IPS-20b (cell line): ENCODE measurements at regions not wholly inside any gene's neighbourhood (a gene's known extent, or its start where the extent isn't known, plus 50 kb on each side); places are given as distances from the start of the nearest gene placed in this dataset.
"Not testable (repeated sequence)": the region's sequence is repeated elsewhere in the genome, so short reads cannot be mapped to it uniquely, and the experiment has no call there.

Source experiments
- H3K27ac ChIP-seq: one replicate; pipeline ENCODE4 v1.5.1; 2013; ENCODE audit warnings: low read length
- H3K27me3 ChIP-seq: 2 replicates; pipeline ENCODE4 v1.6.1; 2013; ENCODE audit warnings: mild to moderate bottlenecking, low read length, inconsistent platforms; ENCODE audit not compliant: insufficient read depth
- H3K36me3 ChIP-seq: 2 replicates; pipeline ENCODE4 v1.6.1; 2013; ENCODE audit warnings: low read depth, mild to moderate bottlenecking, inconsistent platforms, low read length, moderate library complexity; ENCODE audit not compliant: insufficient read depth
- H3K4me1 ChIP-seq: 2 replicates; pipeline ENCODE4 v1.6.1; 2013; ENCODE audit warnings: mild to moderate bottlenecking, control low read depth, inconsistent platforms, low read length, moderate library complexity; ENCODE audit not compliant: insufficient read depth
- H3K4me3 ChIP-seq: 2 replicates; pipeline ENCODE4 v1.5.1; 2013; ENCODE audit warnings: mild to moderate bottlenecking, low read length, inconsistent platforms
- H3K9ac ChIP-seq: 2 replicates; pipeline ENCODE4 v1.6.1; 2013; ENCODE audit warnings: low read depth, mild to moderate bottlenecking, inconsistent platforms, low read length, moderate library complexity
- H3K9me3 ChIP-seq: 2 replicates; pipeline ENCODE4 v1.6.1; 2013; ENCODE audit warnings: mild to moderate bottlenecking, low read depth, low read length, inconsistent platforms; ENCODE audit not compliant: insufficient read depth

DNA sequence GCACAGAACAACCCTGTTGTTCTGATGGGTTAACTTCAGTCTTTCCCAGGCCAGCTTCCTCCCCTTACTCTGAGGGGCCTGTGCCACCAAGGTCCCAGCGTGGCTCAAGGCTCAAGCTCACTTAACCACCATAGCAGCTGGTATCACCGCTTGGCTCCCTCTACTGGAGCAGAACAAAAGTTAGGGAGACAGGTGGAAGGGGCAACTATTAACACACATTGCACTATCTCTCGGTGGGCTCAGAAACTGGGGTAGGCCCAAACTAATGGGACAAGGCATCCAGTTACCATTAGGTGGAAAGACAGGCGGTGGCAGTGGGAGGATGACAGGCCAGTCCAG, 88.7 kb upstream of the ATL2 start:
- no peaks in the 10 kb centered on the region for H3K27me3 ChIP-seq
- H3K36me3 ChIP-seq: no peaks in the 10 kb centered on the region
- no peaks in the 10 kb centered on the region for H3K4me1 ChIP-seq
- no peak overlapping the region for H3K9ac ChIP-seq
- no peaks in the 10 kb centered on the region for H3K9me3 ChIP-seq
- no peak overlapping the region for H3K27ac ChIP-seq
- H3K4me3 ChIP-seq: no peak overlapping the region

DNA sequence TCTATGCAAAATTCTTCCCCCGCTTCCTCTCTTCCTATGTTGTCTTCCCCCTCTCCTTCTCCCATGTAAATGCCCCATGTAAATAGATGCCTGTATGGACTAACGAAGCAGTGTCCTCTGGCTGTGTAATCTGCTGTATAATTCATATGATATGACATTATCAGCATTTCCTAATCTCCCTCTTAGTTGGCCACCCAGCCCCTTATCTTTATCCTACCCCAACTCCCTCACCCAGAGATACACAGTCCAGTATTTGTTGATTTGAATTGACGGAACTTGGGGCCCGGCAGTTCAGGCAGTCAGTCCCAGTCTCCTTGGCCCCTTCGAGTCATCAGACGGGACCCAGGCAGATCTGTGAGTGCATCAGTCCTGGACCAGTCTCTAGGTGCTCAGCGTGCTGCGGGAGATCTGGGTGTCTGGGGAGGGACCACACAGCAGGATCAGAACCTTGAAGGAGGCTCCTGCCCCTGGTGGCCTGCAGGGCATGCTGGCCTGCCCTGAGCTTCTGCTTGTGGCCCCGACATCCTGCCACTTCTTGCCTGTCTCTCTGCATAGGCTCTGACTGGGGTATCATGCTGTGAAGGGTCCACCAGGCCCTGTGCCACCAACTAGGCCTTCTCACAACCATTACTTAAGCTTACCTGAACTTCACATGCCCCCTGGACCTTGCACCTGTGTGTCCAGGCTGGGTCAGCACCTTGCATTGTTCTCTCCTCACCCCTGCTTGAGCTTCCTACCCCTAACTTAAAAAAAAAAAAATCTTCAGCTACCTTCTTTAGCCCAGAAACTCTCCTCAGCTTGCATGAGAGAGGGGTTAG, 88.1 kb upstream of the ATL2 start:
- no peaks in the 10 kb centered on the region for H3K36me3 ChIP-seq
- H3K27me3 ChIP-seq: no peaks in the 10 kb centered on the region
- H3K27ac ChIP-seq: no peak overlapping the region
- H3K9ac ChIP-seq: no peak overlapping the region
- no peaks in the 10 kb centered on the region for H3K9me3 ChIP-seq
- no peak overlapping the region for H3K4me3 ChIP-seq
- no peaks in the 10 kb centered on the region for H3K4me1 ChIP-seq

DNA sequence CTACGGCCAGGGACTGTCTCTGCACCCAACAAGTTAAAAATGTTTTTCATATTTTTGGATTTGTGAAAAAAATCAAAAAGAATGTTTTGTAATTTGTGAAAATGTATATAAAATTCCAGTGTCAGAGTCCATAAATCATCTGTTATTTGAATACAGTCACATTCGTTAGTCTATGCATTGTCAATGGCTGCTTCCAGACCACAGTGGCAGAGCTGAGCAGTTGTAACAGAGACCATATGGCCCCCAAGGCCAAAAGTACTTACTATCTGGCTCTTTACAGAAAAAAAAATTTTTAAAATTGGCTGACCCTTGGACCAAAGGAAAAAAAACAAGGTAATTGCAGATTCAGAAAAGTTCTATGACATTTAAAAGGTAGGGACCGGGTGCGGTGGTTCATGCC, 86.7 kb upstream of the ATL2 start:
- Histone ChIP-seq H3K4me1 (no peaks in the 10 kb centered on the region), H3K9ac (no peak overlapping the region), H3K27me3 (no peaks in the 10 kb centered on the region), H3K36me3 (no peaks in the 10 kb centered on the region), H3K4me3 (no peak overlapping the region), H3K27ac (no peak overlapping the region), H3K9me3 (no peaks in the 10 kb centered on the region)

DNA sequence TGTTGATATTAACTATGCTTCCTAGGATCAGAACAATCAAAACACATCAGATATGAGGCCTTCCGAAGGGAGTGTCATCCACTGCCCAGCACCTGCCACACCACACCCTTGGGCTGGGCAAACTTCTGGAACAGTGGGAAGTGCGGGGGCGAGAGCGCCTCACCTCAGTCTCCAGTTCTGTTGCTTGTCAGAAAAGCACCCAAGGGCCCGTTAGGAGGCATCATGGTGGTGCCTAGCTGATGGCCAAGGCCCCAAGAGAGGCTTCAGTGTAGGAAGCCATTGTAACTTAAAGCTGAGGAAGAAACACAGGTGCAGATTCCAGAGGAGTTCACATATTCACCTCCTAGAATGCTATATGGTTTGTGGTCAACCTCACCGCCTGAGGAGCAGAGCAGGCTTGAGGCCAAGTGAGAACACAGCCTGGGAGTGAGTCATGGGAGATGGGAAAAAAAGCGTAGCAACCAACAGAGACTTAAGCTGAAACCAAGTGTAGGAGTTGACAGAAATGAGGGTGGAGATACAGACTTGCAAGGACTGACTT, 85.1 kb upstream of the ATL2 start:
- H3K36me3 ChIP-seq: no peaks in the 10 kb centered on the region
- no peak overlapping the region for H3K4me3 ChIP-seq

DNA sequence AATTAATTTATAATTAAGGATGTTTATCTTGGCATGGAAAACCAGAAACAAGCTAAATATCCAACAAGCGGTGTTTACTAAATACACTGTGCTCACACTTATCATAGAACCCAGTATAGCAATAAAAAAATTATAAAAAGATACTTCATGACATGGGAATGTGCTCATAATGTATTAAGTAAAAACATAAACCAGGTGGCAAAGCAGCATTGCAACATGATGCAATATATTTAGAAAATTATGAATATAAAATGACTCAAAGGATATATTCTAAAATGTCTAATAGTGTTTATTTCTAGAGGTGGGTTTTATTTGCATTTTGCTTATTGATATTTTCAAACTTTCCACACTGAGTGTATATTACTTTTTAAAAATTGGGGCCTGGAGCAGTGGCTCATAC, 84.4 kb upstream of the ATL2 start:
- H3K27ac ChIP-seq: no peak overlapping the region
- no peaks in the 10 kb centered on the region for H3K27me3 ChIP-seq
- H3K4me1 ChIP-seq: no peaks in the 10 kb centered on the region
- no peaks in the 10 kb centered on the region for H3K9me3 ChIP-seq
- H3K36me3 ChIP-seq: no peaks in the 10 kb centered on the region
- H3K9ac ChIP-seq: no peak overlapping the region
- H3K4me3 ChIP-seq: no peak overlapping the region

More for the DNA sequence above, 85.1 kb upstream of the ATL2 start:
- Histone ChIP-seq H3K27ac (no peak overlapping the region), H3K9me3 (no peaks in the 10 kb centered on the region), H3K4me1 (no peaks in the 10 kb centered on the region), H3K9ac (no peak overlapping the region), H3K27me3 (no peaks in the 10 kb centered on the region)

DNA sequence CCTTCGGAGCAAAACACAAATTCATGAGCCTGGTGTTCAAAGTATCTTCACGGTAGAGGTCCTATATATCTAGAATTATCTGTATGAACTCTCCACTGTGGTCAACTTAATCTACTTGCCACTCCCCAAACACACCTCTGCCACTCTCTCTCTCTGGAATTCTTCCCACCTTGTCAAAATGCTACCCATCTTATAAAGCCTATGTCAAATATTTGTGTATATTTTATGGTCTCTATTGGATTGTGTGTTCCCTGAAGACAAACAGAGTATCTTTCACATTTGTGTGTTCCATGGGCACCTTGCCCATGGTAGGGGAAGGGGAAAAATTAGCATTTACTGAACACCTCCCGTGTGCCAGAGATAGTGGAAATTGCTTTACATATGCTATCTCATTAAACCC, 83.2 kb upstream of the ATL2 start:
- Histone ChIP-seq H3K36me3 (no peaks in the 10 kb centered on the region), H3K4me3 (no peak overlapping the region), H3K9ac (no peak overlapping the region), H3K27me3 (no peaks in the 10 kb centered on the region), H3K4me1 (no peaks in the 10 kb centered on the region), H3K9me3 (no peaks in the 10 kb centered on the region), H3K27ac (no peak overlapping the region)

DNA sequence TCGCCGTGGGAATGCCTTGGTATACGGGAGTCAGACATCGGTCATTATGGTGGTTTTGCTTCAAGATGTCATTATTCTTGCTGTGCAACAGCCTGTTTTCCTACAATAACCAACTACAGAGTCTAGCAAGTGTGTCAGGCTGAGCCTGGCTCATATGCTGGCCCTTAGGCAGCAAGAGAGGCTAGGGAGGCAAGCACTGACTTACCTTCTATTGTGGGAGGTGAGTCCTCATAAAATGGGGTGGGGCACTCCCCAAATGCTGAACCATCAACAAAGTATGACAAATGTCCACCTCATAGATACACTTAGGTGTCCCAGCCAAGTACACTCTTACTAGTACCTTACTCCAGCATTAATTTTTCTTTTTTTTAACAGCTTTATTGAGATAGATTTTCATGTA, 77.0 kb upstream of the ATL2 start:
- Histone ChIP-seq H3K4me1 (0 out of 2 replicates have a peak, but pooled peaks cover 3% of the 10 kb centered on the region), H3K9me3 (no peaks in the 10 kb centered on the region), H3K9ac (no peak overlapping the region), H3K27ac (no peak overlapping the region), H3K36me3 (no peaks in the 10 kb centered on the region), H3K4me3 (no peak overlapping the region), H3K27me3 (no peaks in the 10 kb centered on the region)

DNA sequence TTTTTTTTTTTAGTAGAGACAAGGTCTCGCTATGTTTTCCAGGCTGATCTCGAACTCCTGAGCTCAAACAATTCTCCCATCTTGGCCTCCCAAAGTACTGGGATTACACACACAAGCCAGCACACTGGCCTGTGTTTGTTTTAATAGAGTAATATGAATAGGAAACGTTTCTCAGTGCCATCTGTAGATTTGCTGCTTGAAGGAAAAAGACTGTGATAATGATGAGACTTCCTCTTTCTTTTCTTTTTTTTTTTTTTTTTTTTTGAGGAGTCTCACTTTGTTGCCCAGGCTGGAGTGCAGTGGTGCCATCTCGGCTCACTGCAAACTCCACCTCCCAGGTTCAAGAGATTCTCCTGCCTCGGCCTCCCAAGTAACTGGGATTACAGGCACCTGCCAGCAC, 74.7 kb upstream of the ATL2 start:
- H3K9me3 ChIP-seq, H3K36me3 ChIP-seq, H3K27ac ChIP-seq, H3K4me3 ChIP-seq, H3K9ac ChIP-seq, H3K4me1 ChIP-seq, H3K27me3 ChIP-seq: not testable (repeated sequence)

DNA sequence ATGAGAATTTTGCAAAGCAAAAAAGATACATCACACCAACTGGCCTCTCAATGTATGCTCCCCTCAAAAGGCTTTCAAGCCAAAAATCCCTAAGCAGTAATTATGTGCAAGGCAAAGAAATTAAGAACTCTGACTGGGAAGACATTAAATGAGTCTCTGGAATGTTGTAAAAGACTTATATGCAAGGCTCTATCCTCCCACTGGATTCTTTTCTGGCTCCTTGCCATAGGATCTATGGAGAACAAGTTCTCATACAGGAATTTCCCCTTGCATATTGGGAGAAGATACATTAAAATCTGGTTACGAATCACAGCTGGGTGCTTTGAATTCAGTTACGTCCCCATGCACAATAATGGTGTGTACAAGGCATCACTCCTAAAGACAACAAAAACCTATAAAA, 73.4 kb upstream of the ATL2 start:
- Histone ChIP-seq H3K9ac (no peak overlapping the region), H3K27me3 (no peaks in the 10 kb centered on the region; the same call in 1 of the 2 replicates), H3K36me3 (no peaks in the 10 kb centered on the region), H3K27ac (no peak overlapping the region), H3K4me3 (no peak overlapping the region), H3K9me3 (no peaks in the 10 kb centered on the region), H3K4me1 (peaks cover 9% of the 10 kb centered on the region; the same call in 1 of the 2 replicates)

DNA sequence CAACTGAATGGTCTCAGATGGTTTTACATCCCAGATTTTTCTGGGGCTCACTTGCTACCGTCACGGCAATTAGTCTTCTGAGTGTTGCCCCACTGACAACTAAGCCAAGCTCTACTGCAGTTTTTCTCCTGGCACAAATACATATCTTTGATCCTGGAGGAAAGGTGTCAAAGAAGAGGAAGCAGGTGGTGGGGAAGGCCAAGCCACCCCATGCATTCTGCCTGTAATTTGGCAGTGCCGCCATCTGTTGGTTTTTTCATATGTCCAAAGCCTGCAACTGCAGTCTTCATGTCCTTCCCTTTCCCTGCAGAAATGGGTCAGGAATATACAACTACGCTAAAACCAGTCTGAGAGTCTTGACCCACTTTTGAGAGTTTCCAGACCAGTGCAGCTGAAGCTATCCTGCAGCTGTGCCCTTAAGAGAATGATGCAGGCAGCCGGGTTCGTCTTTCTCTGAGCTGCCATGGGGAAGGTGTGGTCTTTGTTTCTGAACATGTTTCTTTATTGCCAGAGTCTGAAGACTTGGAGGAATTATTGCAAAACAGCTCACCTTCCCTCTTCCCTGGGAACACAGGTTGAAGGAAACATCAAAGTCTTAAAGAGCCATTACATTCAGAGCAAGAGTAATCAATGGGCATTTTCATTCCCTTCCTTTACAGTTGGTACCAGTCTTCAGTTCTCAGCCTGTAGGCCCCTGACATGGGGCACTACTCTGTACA, 71.8 kb upstream of the ATL2 start:
- no peaks in the 10 kb centered on the region for H3K36me3 ChIP-seq
- H3K9me3 ChIP-seq: no peaks in the 10 kb centered on the region
- no peaks in the 10 kb centered on the region; the same call in 1 of the 2 replicates for H3K27me3 ChIP-seq
- no peak overlapping the region for H3K9ac ChIP-seq
- H3K27ac ChIP-seq: no peak overlapping the region
- no peak overlapping the region for H3K4me3 ChIP-seq
- peaks cover 17% of the 10 kb centered on the region for H3K4me1 ChIP-seq

DNA sequence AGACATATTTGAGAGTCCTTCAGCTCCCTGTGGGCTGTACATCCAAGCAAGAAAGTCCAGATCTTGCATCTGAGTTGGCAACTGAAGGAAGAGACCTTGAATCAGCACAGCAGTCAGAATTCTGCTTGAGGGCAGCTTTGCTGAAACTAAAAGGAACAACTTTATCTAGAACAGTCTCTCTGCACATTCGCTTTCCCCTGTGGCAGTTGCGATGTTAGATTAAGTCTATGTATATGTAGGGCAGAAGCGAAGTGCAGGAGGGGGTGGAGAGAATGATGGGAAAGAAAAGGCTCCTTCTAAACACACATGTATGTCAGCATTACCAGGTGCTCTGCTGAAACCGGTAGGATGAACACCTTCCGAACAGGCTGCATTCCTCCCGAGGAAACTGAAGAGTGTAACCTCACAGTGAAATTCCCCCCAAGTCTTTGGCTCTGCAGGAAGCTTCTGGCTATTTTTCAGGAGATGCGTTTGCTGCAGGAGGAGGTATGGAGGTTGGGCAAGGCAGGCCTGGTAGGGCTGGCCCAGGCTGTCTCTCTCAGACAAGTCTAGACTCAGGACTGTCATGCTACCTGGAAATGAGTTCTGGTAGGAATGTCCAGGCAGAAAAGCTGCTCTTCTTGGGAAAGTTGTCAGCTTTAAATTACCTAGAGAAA, 70.0 kb upstream of the ATL2 start:
- no peaks in the 10 kb centered on the region for H3K36me3 ChIP-seq
- H3K9me3 ChIP-seq: no peaks in the 10 kb centered on the region
- no peak overlapping the region for H3K4me3 ChIP-seq
- no peaks in the 10 kb centered on the region; the same call in 1 of the 2 replicates for H3K27me3 ChIP-seq
- H3K27ac ChIP-seq: no peak overlapping the region
- peaks cover 35% of the 10 kb centered on the region for H3K4me1 ChIP-seq
- no peak overlapping the region for H3K9ac ChIP-seq
